GM12891 (cell line): ENCODE measurements at regions not wholly inside any gene's neighbourhood (a gene's known extent, or its start where the extent isn't known, plus 50 kb on each side); places are given as distances from the start of the nearest gene placed in this dataset.

Source experiments
- DNase-seq: peaks from one replicate; pipeline ENCODE4 v3.0.0; 2011; ENCODE audit warnings: low spot score; ENCODE audit not compliant: insufficient read length
- FAIRE-seq: peaks from 2 replicates; lab custom pipeline; 2011; peaks lifted over from hg19 to GRCh38; lab: Jason Lieb, UNC
- PAX5 ChIP-seq: IDR thresholded peaks from 2 replicates; pipeline ENCODE4 v1.6.1; 2011; ENCODE audit warnings: low read length, moderate library complexity, mild to moderate bottlenecking; ENCODE audit not compliant: insufficient read depth, severe bottlenecking
- POLR2A ChIP-seq: IDR thresholded peaks from 2 replicates; pipeline ENCODE4 v1.6.1; 2011; ENCODE audit warnings: low read depth, low read length, control low read depth
- POLR2AphosphoS5 ChIP-seq: IDR thresholded peaks from 2 replicates; pipeline ENCODE4 v1.6.1; 2011; ENCODE audit warnings: low read depth, low read length, control low read depth
- POU2F2 ChIP-seq: IDR thresholded peaks from 2 replicates; pipeline ENCODE4 v1.6.1; 2011; ENCODE audit warnings: low read depth, mild to moderate bottlenecking, control low read depth, low read length, moderate library complexity
- SPI1 ChIP-seq: IDR thresholded peaks from 2 replicates; pipeline ENCODE4 v1.6.1; 2011; ENCODE audit warnings: low read depth, low read length, control low read depth
- TAF1 ChIP-seq: IDR thresholded peaks from 2 replicates; pipeline ENCODE4 v1.6.1; 2011; ENCODE audit warnings: low read depth, low read length, control low read depth

DNA sequence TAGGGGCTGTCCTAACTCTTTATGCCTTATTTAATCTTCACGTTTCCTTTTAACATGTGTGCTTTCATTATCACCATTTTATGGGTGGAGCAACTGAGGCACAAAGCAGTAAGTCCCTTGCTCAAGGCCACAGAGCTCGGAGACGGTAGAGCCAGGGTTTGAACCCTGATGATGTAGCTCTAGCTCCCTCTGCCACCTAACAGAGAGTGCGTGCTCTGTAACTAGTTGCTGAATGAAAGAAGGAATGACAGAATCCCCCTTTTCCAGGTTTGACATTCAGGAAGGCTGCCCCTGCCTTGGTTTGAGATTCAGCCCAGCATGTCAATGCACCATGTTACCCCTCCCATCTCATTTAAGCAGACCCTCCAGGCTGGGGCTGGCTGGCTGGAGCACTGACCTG lies 193.3 kb upstream of the NAV2 start:
- no peak for DNase-seq
- no peak for TF ChIP-seq POLR2A
- no peak for TF ChIP-seq PAX5
- no peak for TF ChIP-seq POU2F2
- TF ChIP-seq SPI1 = no peak
- no peak for TF ChIP-seq TAF1
- no peak for TF ChIP-seq POLR2AphosphoS5
- FAIRE-seq = no peak

DNA sequence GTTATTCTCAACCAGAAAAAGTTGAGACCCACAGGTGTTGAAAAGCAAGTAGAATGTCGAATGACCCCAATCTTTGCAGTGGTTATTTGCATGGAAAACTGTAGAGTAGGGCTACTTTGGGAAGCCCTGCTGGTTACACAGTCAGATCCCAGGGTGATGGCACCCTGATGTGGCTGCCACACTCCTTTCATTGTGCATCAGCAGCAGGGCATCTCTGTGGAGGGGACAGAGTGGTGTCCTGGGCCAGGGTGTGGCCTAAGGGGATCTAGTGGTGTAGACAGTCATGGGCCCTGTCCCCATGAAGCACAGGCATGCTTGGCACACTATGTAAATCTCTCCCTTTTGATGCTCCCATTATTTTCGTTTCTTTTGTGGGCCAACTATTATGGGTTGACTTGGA lies 199.4 kb upstream of the NAV2 start:
- TF ChIP-seq POLR2AphosphoS5 (no peak), POU2F2 (no peak), PAX5 (no peak), TAF1 (no peak)
- FAIRE-seq = no peak

DNA sequence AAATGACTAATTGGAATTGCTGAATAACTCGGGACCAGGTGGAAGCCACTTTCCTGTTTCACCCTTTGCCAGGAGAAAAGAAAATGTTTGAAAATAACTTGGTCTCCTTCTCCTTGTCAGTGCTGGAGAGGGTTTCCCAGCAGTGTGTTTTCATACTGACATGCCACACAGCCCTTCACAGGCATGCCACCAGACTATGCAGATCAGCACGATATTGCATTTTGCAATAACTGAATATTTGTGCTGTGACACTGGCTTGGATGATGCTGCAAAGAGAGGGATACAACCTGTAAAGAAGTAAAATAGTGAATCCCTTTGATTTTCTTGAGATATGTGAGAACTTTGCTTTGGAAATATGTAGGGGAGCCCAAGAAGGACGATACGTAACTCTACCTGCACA lies 200.0 kb upstream of the NAV2 start:
- no peak for DNase-seq

More for the DNA sequence above, 199.4 kb upstream of the NAV2 start:
- no peak for DNase-seq

DNA sequence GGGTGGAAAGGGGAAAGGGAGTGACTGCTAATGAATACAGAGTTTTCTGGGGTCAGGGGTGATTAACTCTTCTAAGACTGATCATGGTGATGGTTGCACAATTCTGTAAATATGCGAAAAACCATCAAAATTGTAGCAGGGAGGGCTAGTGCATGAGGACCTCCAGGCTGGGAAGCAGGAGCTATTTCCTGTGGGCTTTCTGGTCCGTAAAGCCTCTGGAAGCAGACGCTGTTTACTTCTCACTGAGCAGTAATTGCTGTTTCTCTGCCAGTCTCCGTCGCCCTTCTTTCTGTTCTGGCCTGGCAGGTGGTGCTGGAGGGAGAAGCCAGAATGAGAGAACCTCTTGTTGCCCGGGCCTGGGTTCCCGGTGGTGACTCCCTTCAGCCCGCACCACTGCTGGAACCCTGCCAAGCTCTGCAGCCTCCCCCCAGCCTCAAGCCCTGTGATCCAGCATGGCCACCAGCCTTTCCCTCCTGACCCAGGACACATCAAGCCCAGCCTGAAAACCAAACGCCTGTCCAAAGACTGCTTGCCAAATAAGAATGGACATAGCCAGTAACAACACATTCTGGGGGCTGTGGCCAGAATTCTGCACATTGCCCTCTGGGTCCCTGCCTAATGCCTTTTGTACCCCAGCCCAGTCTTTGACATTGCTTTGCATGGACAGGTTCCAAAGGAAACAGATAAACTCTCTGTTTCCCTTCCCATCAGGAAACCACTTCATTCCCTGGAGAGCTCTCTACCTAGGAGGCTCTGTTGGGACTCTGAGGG lies 201.0 kb upstream of the NAV2 start:
- no peak for FAIRE-seq
- DNase-seq = no peak
- TF ChIP-seq TAF1 (no peak), PAX5 (no peak), POLR2A (no peak), POLR2AphosphoS5 (no peak), SPI1 (no peak), POU2F2 (no peak)

More for the DNA sequence above, 200.0 kb upstream of the NAV2 start:
- TF ChIP-seq PAX5 (no peak), POLR2AphosphoS5 (no peak), SPI1 (no peak)
- FAIRE-seq = no peak

DNA sequence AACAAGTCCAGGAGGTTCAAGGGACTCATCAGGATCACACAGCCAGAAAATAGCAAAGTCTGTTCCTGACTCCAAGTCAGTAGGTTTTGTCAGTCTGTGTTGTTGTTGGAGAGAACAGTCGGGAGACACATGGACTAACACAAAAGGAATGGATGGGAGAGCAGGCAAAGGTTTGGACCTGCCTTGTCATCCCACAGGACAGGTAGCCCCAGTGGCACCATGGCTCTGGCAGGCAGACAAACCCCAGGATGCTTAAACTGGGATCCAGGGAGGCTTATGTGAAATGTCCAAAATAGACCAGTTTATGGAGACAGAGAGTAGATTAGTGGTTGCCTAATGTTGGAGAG lies 201.6 kb upstream of the NAV2 start:
- TF ChIP-seq SPI1 = no peak
- no peak for TF ChIP-seq POLR2AphosphoS5
- no peak for TF ChIP-seq TAF1
- no peak for TF ChIP-seq POU2F2
- no peak for TF ChIP-seq POLR2A
- TF ChIP-seq PAX5 = no peak
- DNase-seq (no peak), FAIRE-seq (no peak)

DNA sequence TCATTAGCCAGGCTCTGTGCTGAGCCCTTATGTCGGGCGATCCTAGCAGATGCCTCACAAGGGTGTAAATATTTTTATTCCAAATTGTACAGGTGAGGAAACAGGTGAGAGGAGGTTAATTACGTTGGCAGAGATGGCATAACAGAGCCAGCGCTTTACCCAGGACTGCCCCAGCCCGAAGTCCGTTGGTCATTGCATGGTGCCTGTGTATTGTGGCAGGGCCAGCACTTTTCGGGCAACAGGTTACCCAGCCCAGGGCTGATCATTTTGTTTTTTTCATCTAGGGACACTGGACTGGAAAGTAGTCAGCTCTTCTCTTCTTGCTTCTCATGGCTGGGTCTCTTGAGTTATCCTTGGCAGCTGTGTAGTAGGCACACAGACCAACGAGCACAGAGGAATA lies 202.2 kb upstream of the NAV2 start:
- FAIRE-seq (no peak), DNase-seq (no peak)
- TF ChIP-seq TAF1 = no peak
- no peak for TF ChIP-seq SPI1
- no peak for TF ChIP-seq POU2F2
- TF ChIP-seq POLR2AphosphoS5 = no peak
- TF ChIP-seq PAX5 = no peak
- TF ChIP-seq POLR2A = no peak

DNA sequence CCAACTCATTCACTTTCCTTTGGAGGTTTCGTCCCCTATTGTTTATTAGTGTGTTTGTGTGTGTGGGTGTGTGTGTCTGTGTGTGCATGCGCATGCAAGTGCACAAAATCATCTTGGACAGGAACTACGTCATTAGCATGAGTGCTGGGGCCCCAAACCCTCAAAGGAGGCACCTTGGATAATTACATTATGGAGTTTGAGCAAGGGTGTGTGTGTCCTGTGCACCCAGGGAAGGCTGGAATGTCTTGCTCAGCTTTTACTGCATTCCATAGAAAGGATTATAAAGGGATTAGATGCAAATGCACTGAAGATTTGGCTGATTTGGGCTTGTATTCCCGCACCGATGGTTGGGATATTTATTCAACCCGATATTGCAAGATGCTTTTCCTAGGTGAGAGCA lies 203.4 kb upstream of the NAV2 start:
- no peak for TF ChIP-seq POLR2A
- no peak for TF ChIP-seq POU2F2
- TF ChIP-seq PAX5 = no peak
- TF ChIP-seq TAF1 = no peak
- no peak for TF ChIP-seq SPI1
- TF ChIP-seq POLR2AphosphoS5 = no peak
- DNase-seq = no peak
- FAIRE-seq = no peak

DNA sequence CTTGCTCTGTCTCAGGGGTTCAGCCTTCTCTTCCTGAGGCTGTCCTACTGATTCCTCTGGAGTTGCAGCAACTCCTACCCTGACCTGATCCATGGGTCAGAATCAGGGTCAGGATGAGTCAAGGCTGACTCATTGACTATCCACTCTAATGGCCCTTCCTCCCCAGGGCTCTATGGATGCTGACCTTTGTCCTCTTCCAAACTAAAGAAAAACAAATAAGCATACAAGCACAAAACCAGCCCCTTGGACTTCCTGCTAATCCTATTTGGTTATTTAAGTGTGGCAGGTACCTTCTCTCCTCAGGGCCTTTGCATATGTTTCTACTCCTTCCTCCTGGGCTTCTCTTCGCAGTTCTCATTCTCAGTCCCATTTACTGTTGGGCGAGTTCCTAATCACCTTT lies 204.5 kb upstream of the NAV2 start:
- no peak for TF ChIP-seq POLR2A
- no peak for TF ChIP-seq PAX5
- no peak for TF ChIP-seq POLR2AphosphoS5
- no peak for TF ChIP-seq POU2F2
- TF ChIP-seq SPI1 = no peak
- TF ChIP-seq TAF1 = no peak
- DNase-seq (no peak), FAIRE-seq (no peak)

DNA sequence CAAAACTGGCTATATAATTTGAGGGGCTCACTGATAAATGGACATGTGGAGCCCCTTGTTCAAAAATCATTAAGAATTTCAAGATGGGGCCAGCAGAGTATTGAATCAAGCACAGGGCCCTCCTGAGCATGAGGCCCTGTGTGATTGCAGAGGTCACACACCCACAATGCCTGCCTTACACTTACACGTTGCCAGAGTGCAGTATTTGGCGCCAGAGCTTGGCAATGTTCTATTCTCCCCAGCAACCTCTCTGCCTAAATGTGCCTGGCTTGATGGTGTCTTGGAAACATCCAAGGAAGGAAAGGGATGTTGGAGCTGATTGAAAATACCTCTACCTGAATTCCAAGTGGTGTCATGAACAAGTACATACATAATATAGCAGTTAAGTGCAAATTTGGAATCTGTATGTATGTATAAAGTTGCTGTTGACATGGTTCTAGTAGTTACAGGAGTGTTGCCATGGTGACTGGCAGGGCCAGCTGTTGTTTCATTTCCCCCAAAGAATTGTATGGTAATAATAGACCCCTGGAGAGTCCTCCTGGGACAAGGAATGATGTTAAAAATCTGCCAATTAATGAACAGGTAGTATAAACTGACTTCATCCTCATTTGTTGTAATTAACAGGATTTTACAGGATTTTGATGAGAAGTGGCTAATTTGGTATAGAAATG lies 205.7 kb upstream of the NAV2 start:
- no peak for DNase-seq
- TF ChIP-seq PAX5 (no peak), POLR2AphosphoS5 (no peak), POU2F2 (no peak), POLR2A (no peak), SPI1 (no peak), TAF1 (no peak)
- no peak for FAIRE-seq
